Neural cell (in vitro differentiated cells): ENCODE measurements at regions not wholly inside any gene's neighbourhood (a gene's known extent, or its start where the extent isn't known, plus 50 kb on each side); places are given as distances from the start of the nearest gene placed in this dataset.

ENCODE experiments used
- H2AFZ ChIP-seq: fragments of 200-600, 300-800 bp; sonication (generic), shearing (Covaris generic); 2 replicates; pipeline ENCODE4 v1.6.0; 2014; ENCODE audit warnings: low read depth, mild to moderate bottlenecking, antibody characterized with exemption, low read length, moderate library complexity
- H3F3A ChIP-seq: fragments of 200-600 bp; shearing (Covaris generic); 2 replicates; pipeline ENCODE4 v1.6.1; 2016; ENCODE audit warnings: mild to moderate bottlenecking, moderate library complexity, mixed read lengths, antibody characterized with exemption, low read length; ENCODE audit not compliant: insufficient read depth, poor library complexity, severe bottlenecking
- H3K27ac ChIP-seq: fragments of 200-600, 300-800 bp; sonication (generic), shearing (Covaris generic); 2 replicates; pipeline ENCODE4 v1.5.1; 2014; ENCODE audit warnings: mild to moderate bottlenecking, low read length, moderate library complexity
- H3K27me3 ChIP-seq: fragments of 300-800, 200-600 bp; sonication (generic), shearing (Covaris generic); 2 replicates; pipeline ENCODE4 v1.6.0; 2014; ENCODE audit warnings: mild to moderate bottlenecking, low read depth, low read length, moderate library complexity; ENCODE audit not compliant: insufficient read depth
- H3K36me3 ChIP-seq: fragments of 300-800, 200-600 bp; sonication (generic), shearing (Covaris generic); 2 replicates; pipeline ENCODE4 v1.5.1; 2014; ENCODE audit warnings: mild to moderate bottlenecking, antibody characterized with exemption, low read length, moderate library complexity; ENCODE audit not compliant: insufficient read depth
- H3K4me2 ChIP-seq: fragments of 300-800, 200-600 bp; sonication (generic), shearing (Covaris generic); 2 replicates; pipeline ENCODE4 v1.6.0; 2014; ENCODE audit warnings: mild to moderate bottlenecking, low read length
- H3K4me3 ChIP-seq: fragments of 300-800, 200-600 bp; sonication (generic), shearing (Covaris generic); 2 replicates; pipeline ENCODE4 v1.5.1; 2014; ENCODE audit warnings: mild to moderate bottlenecking, low read length, moderate library complexity
- H3K79me2 ChIP-seq: fragments of 200-600 bp; shearing (Covaris generic); replicated peaks from 2 replicates; pipeline ENCODE4 v1.6.0; 2014; ENCODE audit warnings: mild to moderate bottlenecking, low read length, moderate library complexity; ENCODE audit not compliant: insufficient read depth
- H3K9ac ChIP-seq: fragments of 300-800, 200-600 bp; sonication (generic), shearing (Covaris generic); 2 replicates; pipeline ENCODE4 v1.6.1; 2016; ENCODE audit warnings: mild to moderate bottlenecking, low read length, mixed read lengths
- H3K9me2 ChIP-seq: fragments of 200-600 bp; shearing (Covaris generic); 2 replicates; pipeline ENCODE4 v1.6.1; 2016; ENCODE audit warnings: mild to moderate bottlenecking, low read length, mixed read lengths; ENCODE audit not compliant: insufficient read depth
- H3K9me3 ChIP-seq: fragments of 200-600, 300-800 bp; sonication (generic), shearing (Covaris generic); 2 replicates; pipeline ENCODE4 v1.6.1; 2016; ENCODE audit warnings: mild to moderate bottlenecking, mixed run types, low read length, moderate library complexity, mixed read lengths
- H4K20me1 ChIP-seq: fragments of 200-600 bp; shearing (Covaris generic); 2 replicates; pipeline ENCODE4 v1.6.1; 2016; ENCODE audit warnings: mild to moderate bottlenecking, mixed run types; ENCODE audit not compliant: insufficient read depth
- EP300 ChIP-seq: fragments of 450-650 bp; conservative IDR thresholded peaks from 2 replicates; pipeline ENCODE4 v1.6.1; 2014; ENCODE audit warnings: antibody characterized with exemption, mild to moderate bottlenecking, moderate library complexity; ENCODE audit not compliant: poor library complexity, severe bottlenecking
- EZH2 ChIP-seq: fragments of 200-600, 300-800 bp; shearing (Covaris generic), sonication (generic); IDR thresholded peaks from 2 replicates; pipeline ENCODE4 v1.6.1; 2014; ENCODE audit warnings: antibody characterized with exemption, low read length, borderline replicate concordance, mild to moderate bottlenecking; ENCODE audit not compliant: insufficient read depth, poor library complexity, severe bottlenecking
- MXI1 ChIP-seq: fragments of 450-650 bp; conservative IDR thresholded peaks from 2 replicates; pipeline ENCODE4 v1.6.1; 2014; ENCODE audit warnings: antibody characterized with exemption, mild to moderate bottlenecking; ENCODE audit not compliant: poor library complexity, severe bottlenecking
- POLR2AphosphoS5 ChIP-seq: IDR thresholded peaks from 2 replicates; pipeline ENCODE4 v1.6.1; 2012
- RAD21 ChIP-seq: fragments of 450-650 bp; conservative IDR thresholded peaks from 2 replicates; pipeline ENCODE4 v1.6.1; 2014; ENCODE audit warnings: antibody characterized with exemption, mild to moderate bottlenecking, moderate library complexity
- SMC3 ChIP-seq: fragments of 450-650 bp; conservative IDR thresholded peaks from 2 replicates; pipeline ENCODE4 v1.6.1; 2014; ENCODE audit warnings: antibody characterized with exemption, mild to moderate bottlenecking, moderate library complexity; ENCODE audit not compliant: poor library complexity
- TAF1 ChIP-seq: IDR thresholded peaks from 2 replicates; pipeline ENCODE4 v1.6.1; 2012; ENCODE audit warnings: low read depth
- TF ChIP-seq, protein P1 (sequence below): IDR thresholded peaks from 2 replicates; pipeline ENCODE4 v1.6.1; 2012; ENCODE audit warnings: borderline replicate concordance
- TF ChIP-seq, protein P2 (sequence below): fragments of 450-650 bp; IDR thresholded peaks from 2 replicates; pipeline ENCODE4 v1.5.1; 2014; ENCODE audit warnings: antibody characterized with exemption, mild to moderate bottlenecking, moderate library complexity; ENCODE audit not compliant: poor library complexity, severe bottlenecking

DNA sequence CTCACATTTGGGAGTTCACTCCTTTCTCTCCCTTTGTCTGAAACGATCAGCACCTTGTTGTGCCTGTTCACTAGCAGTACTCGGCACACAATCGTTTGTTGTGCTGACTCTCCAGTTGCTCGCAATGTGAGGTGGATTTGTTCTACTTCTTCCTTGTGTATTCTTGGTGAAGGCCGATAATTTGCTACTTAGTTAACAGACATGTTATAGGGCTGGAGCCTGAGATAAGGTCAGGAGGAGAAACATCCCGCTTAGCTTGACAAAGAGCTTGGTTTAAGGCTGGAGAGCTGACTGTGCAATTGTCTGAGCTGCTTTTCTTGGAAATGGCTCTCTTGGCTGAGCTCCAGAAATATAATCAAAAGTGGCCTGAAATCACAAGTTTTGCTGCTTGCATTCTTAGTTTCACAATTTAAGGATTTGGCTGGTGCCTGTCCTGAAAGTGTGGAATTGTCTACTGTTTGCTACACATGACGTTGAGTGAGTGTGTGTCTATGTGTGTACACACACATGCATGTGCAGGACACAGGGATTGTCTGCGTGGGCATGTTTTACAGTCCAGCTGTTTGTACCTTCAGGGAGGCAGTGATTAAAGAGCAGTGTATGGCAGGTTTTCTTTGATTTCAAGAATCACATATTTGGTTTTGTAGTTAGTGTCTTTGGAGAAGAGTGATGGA, 77.7 kb downstream of the ARF6 start:
- Histone ChIP-seq H3F3A (no peaks in the 10 kb centered on the region), H3K36me3 (no peaks in the 10 kb centered on the region), H3K4me2 (no peak overlapping the region), H3K79me2 (no peaks in the 10 kb centered on the region), H3K9me3 (no peaks in the 10 kb centered on the region), H3K9me2 (no peaks in the 10 kb centered on the region), H3K4me3 (no peak overlapping the region), H3K27me3 (no peaks in the 10 kb centered on the region), H4K20me1 (no peaks in the 10 kb centered on the region), H3K27ac (no peak overlapping the region), H2AFZ (no peak overlapping the region), H3K9ac (no peak overlapping the region)
- TF ChIP-seq TAF1, result no peak
- no peak for TF ChIP-seq POLR2AphosphoS5
- TF ChIP-seq, protein P1, sequence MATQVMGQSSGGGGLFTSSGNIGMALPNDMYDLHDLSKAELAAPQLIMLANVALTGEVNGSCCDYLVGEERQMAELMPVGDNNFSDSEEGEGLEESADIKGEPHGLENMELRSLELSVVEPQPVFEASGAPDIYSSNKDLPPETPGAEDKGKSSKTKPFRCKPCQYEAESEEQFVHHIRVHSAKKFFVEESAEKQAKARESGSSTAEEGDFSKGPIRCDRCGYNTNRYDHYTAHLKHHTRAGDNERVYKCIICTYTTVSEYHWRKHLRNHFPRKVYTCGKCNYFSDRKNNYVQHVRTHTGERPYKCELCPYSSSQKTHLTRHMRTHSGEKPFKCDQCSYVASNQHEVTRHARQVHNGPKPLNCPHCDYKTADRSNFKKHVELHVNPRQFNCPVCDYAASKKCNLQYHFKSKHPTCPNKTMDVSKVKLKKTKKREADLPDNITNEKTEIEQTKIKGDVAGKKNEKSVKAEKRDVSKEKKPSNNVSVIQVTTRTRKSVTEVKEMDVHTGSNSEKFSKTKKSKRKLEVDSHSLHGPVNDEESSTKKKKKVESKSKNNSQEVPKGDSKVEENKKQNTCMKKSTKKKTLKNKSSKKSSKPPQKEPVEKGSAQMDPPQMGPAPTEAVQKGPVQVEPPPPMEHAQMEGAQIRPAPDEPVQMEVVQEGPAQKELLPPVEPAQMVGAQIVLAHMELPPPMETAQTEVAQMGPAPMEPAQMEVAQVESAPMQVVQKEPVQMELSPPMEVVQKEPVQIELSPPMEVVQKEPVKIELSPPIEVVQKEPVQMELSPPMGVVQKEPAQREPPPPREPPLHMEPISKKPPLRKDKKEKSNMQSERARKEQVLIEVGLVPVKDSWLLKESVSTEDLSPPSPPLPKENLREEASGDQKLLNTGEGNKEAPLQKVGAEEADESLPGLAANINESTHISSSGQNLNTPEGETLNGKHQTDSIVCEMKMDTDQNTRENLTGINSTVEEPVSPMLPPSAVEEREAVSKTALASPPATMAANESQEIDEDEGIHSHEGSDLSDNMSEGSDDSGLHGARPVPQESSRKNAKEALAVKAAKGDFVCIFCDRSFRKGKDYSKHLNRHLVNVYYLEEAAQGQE, result no peak

DNA sequence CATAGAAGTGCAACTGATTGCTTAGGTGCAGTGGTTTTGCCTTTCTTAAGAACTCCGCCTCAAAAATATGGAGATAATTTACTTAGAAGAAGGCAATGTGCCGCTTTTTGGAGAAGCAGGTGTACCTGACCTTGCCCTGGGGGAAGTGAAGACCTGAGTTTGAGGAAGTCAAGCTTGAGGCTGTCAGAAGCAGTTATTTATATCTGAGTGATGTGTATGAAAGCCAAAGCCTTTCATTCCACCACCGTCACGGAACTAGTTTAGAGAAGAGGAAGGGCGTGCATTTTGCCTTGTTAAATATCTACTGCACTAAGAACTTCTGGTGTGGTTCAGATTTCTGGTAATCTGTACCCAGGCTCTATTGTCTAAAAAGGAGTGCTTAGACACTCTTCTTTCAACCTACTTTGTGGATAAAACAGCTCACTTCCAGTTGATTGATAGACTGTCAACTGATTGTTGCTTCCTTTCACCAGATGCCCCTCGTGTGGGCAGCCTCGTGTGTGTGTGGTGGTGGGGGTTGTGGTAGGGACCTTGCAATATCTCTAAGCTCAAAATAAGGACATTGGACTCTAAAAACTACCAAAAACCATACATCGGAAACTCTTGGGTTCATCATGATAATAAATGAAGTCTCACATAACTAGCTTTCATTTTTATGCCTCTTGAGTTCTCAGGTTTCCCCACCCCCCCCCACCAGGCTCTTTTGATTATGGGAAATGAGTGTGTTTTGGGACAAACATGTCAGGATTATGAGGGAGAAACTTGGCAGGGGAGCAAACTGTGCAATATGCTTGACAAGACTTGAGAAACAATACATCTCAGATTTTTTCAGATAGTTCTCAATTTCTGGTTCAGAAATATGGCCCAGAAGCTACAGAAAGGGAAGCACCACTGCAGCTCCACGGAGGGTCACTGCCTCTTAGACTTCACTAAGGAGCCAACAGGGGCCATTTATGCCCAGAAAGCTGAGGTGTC, 78.6 kb downstream of the ARF6 start:
- Histone ChIP-seq H3K36me3 (no peaks in the 10 kb centered on the region), H3K4me3 (no peak overlapping the region), H3K27me3 (no peaks in the 10 kb centered on the region), H3K9me3 (no peaks in the 10 kb centered on the region), H3F3A (no peaks in the 10 kb centered on the region), H3K9ac (no peak overlapping the region), H3K27ac (no peak overlapping the region), H3K9me2 (no peaks in the 10 kb centered on the region), H3K79me2 (no peaks in the 10 kb centered on the region), H4K20me1 (no peaks in the 10 kb centered on the region), H2AFZ (no peak overlapping the region), H3K4me2 (no peak overlapping the region)
- TF ChIP-seq POLR2AphosphoS5, result no peak
- TF ChIP-seq MXI1, result no peak
- no peak for TF ChIP-seq RAD21
- TF ChIP-seq TAF1, result no peak
- TF ChIP-seq, protein P1, result no peak
- TF ChIP-seq, protein P2, sequence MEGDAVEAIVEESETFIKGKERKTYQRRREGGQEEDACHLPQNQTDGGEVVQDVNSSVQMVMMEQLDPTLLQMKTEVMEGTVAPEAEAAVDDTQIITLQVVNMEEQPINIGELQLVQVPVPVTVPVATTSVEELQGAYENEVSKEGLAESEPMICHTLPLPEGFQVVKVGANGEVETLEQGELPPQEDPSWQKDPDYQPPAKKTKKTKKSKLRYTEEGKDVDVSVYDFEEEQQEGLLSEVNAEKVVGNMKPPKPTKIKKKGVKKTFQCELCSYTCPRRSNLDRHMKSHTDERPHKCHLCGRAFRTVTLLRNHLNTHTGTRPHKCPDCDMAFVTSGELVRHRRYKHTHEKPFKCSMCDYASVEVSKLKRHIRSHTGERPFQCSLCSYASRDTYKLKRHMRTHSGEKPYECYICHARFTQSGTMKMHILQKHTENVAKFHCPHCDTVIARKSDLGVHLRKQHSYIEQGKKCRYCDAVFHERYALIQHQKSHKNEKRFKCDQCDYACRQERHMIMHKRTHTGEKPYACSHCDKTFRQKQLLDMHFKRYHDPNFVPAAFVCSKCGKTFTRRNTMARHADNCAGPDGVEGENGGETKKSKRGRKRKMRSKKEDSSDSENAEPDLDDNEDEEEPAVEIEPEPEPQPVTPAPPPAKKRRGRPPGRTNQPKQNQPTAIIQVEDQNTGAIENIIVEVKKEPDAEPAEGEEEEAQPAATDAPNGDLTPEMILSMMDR, result no peak
- no peak for TF ChIP-seq EZH2
- no peak for TF ChIP-seq SMC3
- no peak for TF ChIP-seq EP300
